HepG2 (cell line): ENCODE measurements at regions not wholly inside any gene's neighbourhood (a gene's known extent, or its start where the extent isn't known, plus 50 kb on each side); places are given as distances from the start of the nearest gene placed in this dataset.

Experiments
- ATAC-seq: fragments of 200-7000 bp; cut with Tn5 transposase; 3 replicates; pipeline ENCODE4 v1.9.1; 2020; ENCODE audit warnings: mild to moderate bottlenecking, moderate library complexity
- BruUV-seq: library from RNA; stranded (reverse); fragments of 400-500 nt; replicated peaks from 2 replicates; lab custom pipeline; 2021; lab: Mats Ljungman, UMichigan
- CTCF ChIA-PET: fragments of 300-600 bp; formaldehyde crosslinking; extraction: SDS; loops from one replicate; lab custom pipeline; 2021; ENCODE audit warnings: low total read pairs, inconsistent platforms, low intra/inter-chr PET ratio; lab: Yijun Ruan, JAX
- POLR2A ChIA-PET: fragments of 350-600 bp; sonication (Branson Sonifier 250); formaldehyde crosslinking; loops from one replicate; lab custom pipeline; 2020; ENCODE audit warnings: antibody characterized with exemption, inconsistent platforms; lab: Yijun Ruan, JAX
- DNase-seq: peaks from one replicate; pipeline ENCODE4 v3.0.0-alpha.2; 2015; ENCODE audit warnings: low spot score
- FAIRE-seq: peaks from 3 replicates; lab custom pipeline; 2011; peaks lifted over from hg19 to GRCh38; lab: Jason Lieb, UNC
- H2AFZ ChIP-seq: one replicate; pipeline ENCODE4 v1.6.1; 2011; ENCODE audit warnings: low read length, inconsistent platforms
- H3K27ac ChIP-seq: fragments of 300-600 bp; 3 replicates; pipeline ENCODE4 v1.8.0; 2011; ENCODE audit warnings: mixed run types, mild to moderate bottlenecking, mixed read lengths, low read length, inconsistent platforms; ENCODE audit not compliant: insufficient read depth; ENCODE audit errors: extremely low read length
- H3K27me3 ChIP-seq, 2 experiments: fragments of 200-600 bp in 1 of 2; 2 replicates in 1 of 2; 3 replicates in 1 of 2; pipeline versions ENCODE4 v1.6.0 to v1.8.0; 2011; ENCODE audit warnings: low read length in 2 of 2, mild to moderate bottlenecking in 2 of 2, moderate library complexity in 2 of 2, inconsistent platforms in 1 of 2; ENCODE audit not compliant: insufficient read depth in 2 of 2, control insufficient read depth in 1 of 2
- H3K36me3 ChIP-seq, 2 experiments: fragments of 200-600 bp in 1 of 2; replicated peaks in 1 of 2; 2 replicates in 1 of 2; 3 replicates in 1 of 2; pipeline versions ENCODE4 v1.5.1 to v1.8.0; 2011; ENCODE audit warnings: low read length in 2 of 2, inconsistent platforms in 1 of 2; ENCODE audit not compliant: insufficient read depth in 2 of 2, control insufficient read depth in 1 of 2
- H3K4me1 ChIP-seq: 2 replicates; pipeline ENCODE4 v1.5.1; 2012; ENCODE audit warnings: low read length, inconsistent platforms; ENCODE audit not compliant: insufficient read depth
- H3K4me2 ChIP-seq: 2 replicates; pipeline ENCODE4 v1.6.0; 2011; ENCODE audit warnings: low read depth, low read length, inconsistent platforms
- H3K4me3 ChIP-seq, 3 experiments: fragments of 200-600 bp in 1 of 3; sonication (generic), shearing (Covaris generic) in 1 of 3; replicated peaks in 1 of 3; 2 replicates each; pipeline ENCODE4 v1.5.1; 2011 to 2016; ENCODE audit warnings: low read length in 3 of 3, inconsistent platforms in 2 of 3, low read depth in 2 of 3, mild to moderate bottlenecking in 2 of 3, control low read depth in 1 of 3, mixed read lengths in 1 of 3; ENCODE audit not compliant: insufficient read depth in 1 of 3
- H3K79me2 ChIP-seq: one replicate; pipeline ENCODE4 v1.6.1; 2011; ENCODE audit warnings: low read length, inconsistent platforms; ENCODE audit not compliant: insufficient read depth
- H3K9ac ChIP-seq: 2 replicates; pipeline ENCODE4 v1.6.0; 2011; ENCODE audit warnings: mild to moderate bottlenecking, low read depth, low read length, inconsistent platforms; ENCODE audit not compliant: insufficient read depth
- H3K9me3 ChIP-seq: 2 replicates; pipeline ENCODE4 v1.5.1; 2012; ENCODE audit warnings: mild to moderate bottlenecking, low read length
- H4K20me1 ChIP-seq: 2 replicates; pipeline ENCODE4 v1.6.0; 2011; ENCODE audit warnings: inconsistent platforms, mild to moderate bottlenecking, low read length, moderate library complexity; ENCODE audit not compliant: insufficient read depth
- E2F2 ChIP-seq: sonication (generic); formaldehyde crosslinking; IDR thresholded peaks from 2 replicates; pipeline ENCODE4 v1.4.0; 2020; ENCODE audit warnings: missing genetic modification reagents, borderline replicate concordance
- IKZF4 ChIP-seq: sonication (generic); formaldehyde crosslinking; IDR thresholded peaks from 2 replicates; pipeline ENCODE4 v1.5.1; 2020; ENCODE audit warnings: borderline replicate concordance, mild to moderate bottlenecking, low read depth, missing genetic modification reagents; ENCODE audit errors: not compliant biosample characterization
- NFRKB ChIP-seq: fragments of 450-650 bp; IDR thresholded peaks from 2 replicates; pipeline ENCODE4 v1.6.1; 2017
- RFX3 ChIP-seq: IDR thresholded peaks from 2 replicates; pipeline ENCODE4 v1.6.1; 2016; ENCODE audit warnings: missing biosample characterization, missing genetic modification reagents
- TBX3 ChIP-seq: fragments of 450-650 bp; IDR thresholded peaks from 2 replicates; pipeline ENCODE4 v1.6.1; 2017; ENCODE audit warnings: antibody characterized with exemption, mild to moderate bottlenecking, inconsistent platforms, borderline replicate concordance
- ZNF207 ChIP-seq: fragments of 450-650 bp; IDR thresholded peaks from 2 replicates; pipeline ENCODE4 v1.6.1; 2016; ENCODE audit warnings: antibody characterized with exemption, borderline replicate concordance
- ZNF234 ChIP-seq: sonication (generic); formaldehyde crosslinking; conservative IDR thresholded peaks from 2 replicates; pipeline ENCODE4 v1.5.1; 2020; ENCODE audit warnings: mild to moderate bottlenecking, missing genetic modification reagents
- ZNF235 ChIP-seq: sonication (generic); formaldehyde crosslinking; IDR thresholded peaks from 2 replicates; pipeline ENCODE4 v1.8.1; 2023; ENCODE audit warnings: mild to moderate bottlenecking, missing genetic modification reagents, borderline replicate concordance
- ZNF513 ChIP-seq: sonication (generic); formaldehyde crosslinking; conservative IDR thresholded peaks from 2 replicates; pipeline ENCODE4 v1.5.0; 2020; ENCODE audit warnings: missing genetic modification reagents
- ZNF629 ChIP-seq: sonication (generic); formaldehyde crosslinking; conservative IDR thresholded peaks from 2 replicates; pipeline ENCODE4 v1.5.0; 2020; ENCODE audit warnings: missing genetic modification reagents
- ZNF883 ChIP-seq: sonication (generic); formaldehyde crosslinking; IDR thresholded peaks from 2 replicates; pipeline ENCODE4 v1.5.1; 2020; ENCODE audit warnings: mild to moderate bottlenecking, missing genetic modification reagents; ENCODE audit errors: not compliant biosample characterization
- WGBS: methylation state at CpG from one replicate; pipeline ENCODE4 v1.1.6; 2017; ENCODE audit warnings: low lambda C conversion rate; 5-methylcytosine and 5-hydroxymethylcytosine counted together
- in situ Hi-C: cut with HindIII; loops from 2 replicates; pipeline ENCODE4 v1.10.0; 2017; ENCODE audit warnings: low pct_unique_long_range_greater_than_20kb; ENCODE audit not compliant: extremely low pct_ligation_motif_present
- intact Hi-C: fragments of 100-400 bp; cut with micrococcal nuclease; formaldehyde crosslinking; loops from one replicate; pipeline ENCODE4 v1.10.0; 2022; ENCODE audit not compliant: unreplicated experiment
- TF ChIP-seq, protein P1 (sequence below): sonication (generic); formaldehyde crosslinking; IDR thresholded peaks from 2 replicates; pipeline ENCODE4 v1.9.0; 2021; ENCODE audit warnings: missing genetic modification reagents, borderline replicate concordance
- TF ChIP-seq, protein P2 (sequence below): sonication (generic); formaldehyde crosslinking; IDR thresholded peaks from 2 replicates; pipeline ENCODE4 v1.5.0; 2020; ENCODE audit warnings: missing genetic modification reagents
- TF ChIP-seq, protein P3 (sequence below): sonication (generic); formaldehyde crosslinking; IDR thresholded peaks from 2 replicates; pipeline ENCODE4 v1.8.1; 2023; ENCODE audit warnings: mild to moderate bottlenecking, moderate library complexity, missing genetic modification reagents
- TF ChIP-seq, protein P4 (sequence below): sonication (generic); formaldehyde crosslinking; IDR thresholded peaks from 2 replicates; pipeline ENCODE4 v1.5.0; 2020; ENCODE audit warnings: missing genetic modification reagents

- Histone ChIP-seq H3K27me3 (no peaks in the 10 kb centered on the region), H3K9me3 (no peaks in the 10 kb centered on the region), H2AFZ (no peak overlapping the region), H3K27ac (no peak overlapping the region), H3K4me2 (no peak overlapping the region), H3K4me3 (no peak overlapping the region), H3K9ac (no peak overlapping the region), H3K36me3 (no peaks in the 10 kb centered on the region), H3K4me1 (peaks cover 7% of the 10 kb centered on the region), H4K20me1 (no peaks in the 10 kb centered on the region), H3K79me2 (no peaks in the 10 kb centered on the region)
- DNase-seq (no peak), FAIRE-seq (no peak), ATAC-seq (no peak)
- CTCF ChIA-PET: interaction anchor here (1.5 to 1.7 kb wide), 2 partner anchors 193 to 195 kb away, joined by 3 to 18 read pairs; no protein-coding TSS in a partner anchor
- in situ Hi-C loops (loop anchor here (25.0 kb wide), 1 partner anchor 358 kb away; the partner anchor contains the start of gene FYB1), intact Hi-C loops (loop anchor here (1.0 kb wide), 2 partner anchors 194 to 353 kb away; no protein-coding TSS in a partner anchor)
- WGBS: 0% methylated on average over 3 of the region's 3 CpGs
- no TSS peak for BruUV-seq
- POLR2A ChIA-PET: no interaction called here
- no peak for TF ChIP-seq NFRKB
- TF ChIP-seq, protein P1, sequence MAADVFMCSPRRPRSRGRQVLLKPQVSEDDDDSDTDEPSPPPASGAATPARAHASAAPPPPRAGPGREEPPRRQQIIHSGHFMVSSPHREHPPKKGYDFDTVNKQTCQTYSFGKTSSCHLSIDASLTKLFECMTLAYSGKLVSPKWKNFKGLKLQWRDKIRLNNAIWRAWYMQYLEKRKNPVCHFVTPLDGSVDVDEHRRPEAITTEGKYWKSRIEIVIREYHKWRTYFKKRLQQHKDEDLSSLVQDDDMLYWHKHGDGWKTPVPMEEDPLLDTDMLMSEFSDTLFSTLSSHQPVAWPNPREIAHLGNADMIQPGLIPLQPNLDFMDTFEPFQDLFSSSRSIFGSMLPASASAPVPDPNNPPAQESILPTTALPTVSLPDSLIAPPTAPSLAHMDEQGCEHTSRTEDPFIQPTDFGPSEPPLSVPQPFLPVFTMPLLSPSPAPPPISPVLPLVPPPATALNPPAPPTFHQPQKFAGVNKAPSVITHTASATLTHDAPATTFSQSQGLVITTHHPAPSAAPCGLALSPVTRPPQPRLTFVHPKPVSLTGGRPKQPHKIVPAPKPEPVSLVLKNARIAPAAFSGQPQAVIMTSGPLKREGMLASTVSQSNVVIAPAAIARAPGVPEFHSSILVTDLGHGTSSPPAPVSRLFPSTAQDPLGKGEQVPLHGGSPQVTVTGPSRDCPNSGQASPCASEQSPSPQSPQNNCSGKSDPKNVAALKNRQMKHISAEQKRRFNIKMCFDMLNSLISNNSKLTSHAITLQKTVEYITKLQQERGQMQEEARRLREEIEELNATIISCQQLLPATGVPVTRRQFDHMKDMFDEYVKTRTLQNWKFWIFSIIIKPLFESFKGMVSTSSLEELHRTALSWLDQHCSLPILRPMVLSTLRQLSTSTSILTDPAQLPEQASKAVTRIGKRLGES (CRISPR knock-in tag): no peak
- TF ChIP-seq ZNF629: no peak
- TF ChIP-seq, protein P2, sequence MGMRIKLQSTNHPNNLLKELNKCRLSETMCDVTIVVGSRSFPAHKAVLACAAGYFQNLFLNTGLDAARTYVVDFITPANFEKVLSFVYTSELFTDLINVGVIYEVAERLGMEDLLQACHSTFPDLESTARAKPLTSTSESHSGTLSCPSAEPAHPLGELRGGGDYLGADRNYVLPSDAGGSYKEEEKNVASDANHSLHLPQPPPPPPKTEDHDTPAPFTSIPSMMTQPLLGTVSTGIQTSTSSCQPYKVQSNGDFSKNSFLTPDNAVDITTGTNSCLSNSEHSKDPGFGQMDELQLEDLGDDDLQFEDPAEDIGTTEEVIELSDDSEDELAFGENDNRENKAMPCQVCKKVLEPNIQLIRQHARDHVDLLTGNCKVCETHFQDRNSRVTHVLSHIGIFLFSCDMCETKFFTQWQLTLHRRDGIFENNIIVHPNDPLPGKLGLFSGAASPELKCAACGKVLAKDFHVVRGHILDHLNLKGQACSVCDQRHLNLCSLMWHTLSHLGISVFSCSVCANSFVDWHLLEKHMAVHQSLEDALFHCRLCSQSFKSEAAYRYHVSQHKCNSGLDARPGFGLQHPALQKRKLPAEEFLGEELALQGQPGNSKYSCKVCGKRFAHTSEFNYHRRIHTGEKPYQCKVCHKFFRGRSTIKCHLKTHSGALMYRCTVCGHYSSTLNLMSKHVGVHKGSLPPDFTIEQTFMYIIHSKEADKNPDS (CRISPR knock-in tag): no peak
- TF ChIP-seq IKZF4 (CRISPR knock-in tag): no peak
- TF ChIP-seq, protein P3, sequence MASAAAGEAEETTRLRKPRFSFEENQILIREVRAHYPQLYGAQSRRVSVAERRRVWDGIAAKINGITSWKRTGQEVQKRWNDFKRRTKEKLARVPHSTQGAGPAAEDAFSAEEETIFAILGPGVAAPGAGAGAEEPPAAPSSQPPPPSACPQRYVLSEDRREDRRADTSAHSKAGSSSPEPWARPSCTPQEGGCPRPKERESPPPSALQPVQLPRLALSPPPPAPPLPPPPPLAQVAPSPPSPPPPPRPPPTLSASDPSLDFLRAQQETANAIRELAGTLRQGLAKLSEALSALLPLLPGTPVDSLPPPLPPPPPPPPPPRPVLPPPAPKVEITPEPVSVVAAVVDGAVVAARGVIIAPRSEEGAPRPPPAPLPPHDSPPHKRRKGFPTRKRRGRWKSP (CRISPR knock-in tag): no peak
- TF ChIP-seq ZNF513 (CRISPR knock-in tag): no peak
- TF ChIP-seq ZNF234 (CRISPR knock-in tag): no peak
- TF ChIP-seq TBX3: no peak
- TF ChIP-seq ZNF883 (CRISPR knock-in tag): no peak
- TF ChIP-seq ZNF235: no peak
- TF ChIP-seq E2F2: no peak
- TF ChIP-seq ZNF207: no peak
- TF ChIP-seq RFX3: no peak
- TF ChIP-seq, protein P4, sequence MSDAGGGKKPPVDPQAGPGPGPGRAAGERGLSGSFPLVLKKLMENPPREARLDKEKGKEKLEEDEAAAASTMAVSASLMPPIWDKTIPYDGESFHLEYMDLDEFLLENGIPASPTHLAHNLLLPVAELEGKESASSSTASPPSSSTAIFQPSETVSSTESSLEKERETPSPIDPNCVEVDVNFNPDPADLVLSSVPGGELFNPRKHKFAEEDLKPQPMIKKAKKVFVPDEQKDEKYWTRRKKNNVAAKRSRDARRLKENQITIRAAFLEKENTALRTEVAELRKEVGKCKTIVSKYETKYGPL (CRISPR knock-in tag): no peak
These were observed 145.1 kb upstream of the DAB2 start for GRCh38 chr5:39569857-39570256.
